ENCODE measurements at regions not wholly inside any gene's neighbourhood (a gene's known extent, or its start where the extent isn't known, plus 50 kb on each side); places are given as distances from the start of the nearest gene placed in this dataset. TPM values are rescaled to one million over a fixed set of nuclear protein-coding genes. Genes with fewer than 3 reads are reported as not detected.

DNA sequence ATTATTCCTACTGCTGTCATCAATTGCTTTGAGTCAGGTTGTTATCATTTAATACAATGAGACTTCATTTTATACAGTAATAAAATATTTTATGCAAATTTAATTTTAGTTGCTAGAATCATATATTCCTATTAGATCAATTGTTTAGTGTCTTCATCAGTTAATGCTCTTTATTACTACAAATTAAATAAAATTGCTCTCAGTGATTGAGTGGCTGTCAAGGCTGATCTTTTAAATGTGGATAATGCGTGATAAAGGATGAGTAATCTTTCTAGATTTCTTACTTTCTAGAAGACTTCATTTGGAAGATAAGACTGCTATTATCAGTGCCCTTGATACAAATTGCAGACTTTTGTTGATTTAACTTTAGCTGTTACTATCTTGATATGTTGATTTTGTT is 59.6 kb upstream of the CDH2 start:
- H3K27me3 ChIP-seq (ENCODE audit: control insufficient read depth, insufficient read depth, low read length): no peaks in the 10 kb centered on the region
- no peaks in the 10 kb centered on the region for H3K9me3 ChIP-seq (ENCODE audit: control insufficient read depth, insufficient read depth, low read length)
- ChIA-PET POLR2A (no interaction called here), CTCF (interaction anchor here (0.7 kb wide), 1 partner anchor 47 kb away, joined by 3 read pairs; no protein-coding TSS in a partner anchor)
- TF ChIP-seq, protein P1, sequence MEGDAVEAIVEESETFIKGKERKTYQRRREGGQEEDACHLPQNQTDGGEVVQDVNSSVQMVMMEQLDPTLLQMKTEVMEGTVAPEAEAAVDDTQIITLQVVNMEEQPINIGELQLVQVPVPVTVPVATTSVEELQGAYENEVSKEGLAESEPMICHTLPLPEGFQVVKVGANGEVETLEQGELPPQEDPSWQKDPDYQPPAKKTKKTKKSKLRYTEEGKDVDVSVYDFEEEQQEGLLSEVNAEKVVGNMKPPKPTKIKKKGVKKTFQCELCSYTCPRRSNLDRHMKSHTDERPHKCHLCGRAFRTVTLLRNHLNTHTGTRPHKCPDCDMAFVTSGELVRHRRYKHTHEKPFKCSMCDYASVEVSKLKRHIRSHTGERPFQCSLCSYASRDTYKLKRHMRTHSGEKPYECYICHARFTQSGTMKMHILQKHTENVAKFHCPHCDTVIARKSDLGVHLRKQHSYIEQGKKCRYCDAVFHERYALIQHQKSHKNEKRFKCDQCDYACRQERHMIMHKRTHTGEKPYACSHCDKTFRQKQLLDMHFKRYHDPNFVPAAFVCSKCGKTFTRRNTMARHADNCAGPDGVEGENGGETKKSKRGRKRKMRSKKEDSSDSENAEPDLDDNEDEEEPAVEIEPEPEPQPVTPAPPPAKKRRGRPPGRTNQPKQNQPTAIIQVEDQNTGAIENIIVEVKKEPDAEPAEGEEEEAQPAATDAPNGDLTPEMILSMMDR (IDR thresholded peaks at IDR 0.05; ENCODE audit: low read depth, low read length): no peak
- no peak for DNase-seq (ENCODE audit: low read depth, low spot score)
- no peak overlapping the region for H3K27ac ChIP-seq (ENCODE audit: low read depth, low read length)
- no peak overlapping the region for H3K4me3 ChIP-seq (ENCODE audit: low read depth, low read length)

Small RNA genes lying in the stretch of these regions (small RNA-seq; reads per million reads assigned to genes)
- gene AC023932.1 (ENCODE audit: insufficient read length, low read depth) (not detected), gene AC105245.1 (ENCODE audit: insufficient read length, low read depth) (not detected), gene RNU6-408P (ENCODE audit: insufficient read length, low read depth) (not detected)

Measured in AG04450 (cell line).